ENCODE measurements at regions not wholly inside any gene's neighbourhood (a gene's known extent, or its start where the extent isn't known, plus 50 kb on each side); places are given as distances from the start of the nearest gene placed in this dataset.

DNA sequence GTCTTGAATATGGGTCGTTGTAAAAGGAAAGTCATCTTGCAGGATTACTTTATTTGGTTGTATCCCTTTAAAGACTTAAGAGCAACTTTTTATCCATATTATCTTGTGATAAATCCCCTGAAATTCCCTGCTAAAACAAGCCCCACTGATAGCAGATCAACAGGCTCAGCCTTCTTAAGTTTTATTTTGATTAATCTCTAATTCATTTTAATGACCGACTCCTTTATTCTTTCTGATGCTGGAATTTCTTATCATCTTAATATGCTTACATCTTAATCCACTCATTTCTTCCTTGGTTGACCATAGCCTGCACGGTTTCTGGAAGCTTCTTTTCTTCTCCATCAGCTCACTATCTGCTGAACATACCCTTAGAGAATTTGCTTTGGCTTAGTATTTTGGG is 188.5 kb upstream of the CCDC68 start:
- H3K9me2 ChIP-seq (ENCODE audit: insufficient read depth): peaks cover 10% of the 10 kb centered on the region
- no peaks in the 10 kb centered on the region for H3K36me3 ChIP-seq (ENCODE audit: insufficient read depth)
- H3K4me2 ChIP-seq: no peak overlapping the region
- H3K27me3 ChIP-seq (ENCODE audit: insufficient read depth): no peaks in the 10 kb centered on the region
- H3K27ac ChIP-seq (ENCODE audit: low read depth): no peak overlapping the region
- no peak for TF ChIP-seq EZH2phosphoT487 (IDR thresholded peaks at IDR 0.05; ENCODE audit: unreplicated experiment)
- TF ChIP-seq, protein P1, sequence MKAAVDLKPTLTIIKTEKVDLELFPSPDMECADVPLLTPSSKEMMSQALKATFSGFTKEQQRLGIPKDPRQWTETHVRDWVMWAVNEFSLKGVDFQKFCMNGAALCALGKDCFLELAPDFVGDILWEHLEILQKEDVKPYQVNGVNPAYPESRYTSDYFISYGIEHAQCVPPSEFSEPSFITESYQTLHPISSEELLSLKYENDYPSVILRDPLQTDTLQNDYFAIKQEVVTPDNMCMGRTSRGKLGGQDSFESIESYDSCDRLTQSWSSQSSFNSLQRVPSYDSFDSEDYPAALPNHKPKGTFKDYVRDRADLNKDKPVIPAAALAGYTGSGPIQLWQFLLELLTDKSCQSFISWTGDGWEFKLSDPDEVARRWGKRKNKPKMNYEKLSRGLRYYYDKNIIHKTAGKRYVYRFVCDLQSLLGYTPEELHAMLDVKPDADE (IDR thresholded peaks at IDR 0.05): no peak
- TF ChIP-seq EZH2 (IDR thresholded peaks at IDR 0.05; ENCODE audit: low read depth, unreplicated experiment): no peak
- TF ChIP-seq, protein P2, sequence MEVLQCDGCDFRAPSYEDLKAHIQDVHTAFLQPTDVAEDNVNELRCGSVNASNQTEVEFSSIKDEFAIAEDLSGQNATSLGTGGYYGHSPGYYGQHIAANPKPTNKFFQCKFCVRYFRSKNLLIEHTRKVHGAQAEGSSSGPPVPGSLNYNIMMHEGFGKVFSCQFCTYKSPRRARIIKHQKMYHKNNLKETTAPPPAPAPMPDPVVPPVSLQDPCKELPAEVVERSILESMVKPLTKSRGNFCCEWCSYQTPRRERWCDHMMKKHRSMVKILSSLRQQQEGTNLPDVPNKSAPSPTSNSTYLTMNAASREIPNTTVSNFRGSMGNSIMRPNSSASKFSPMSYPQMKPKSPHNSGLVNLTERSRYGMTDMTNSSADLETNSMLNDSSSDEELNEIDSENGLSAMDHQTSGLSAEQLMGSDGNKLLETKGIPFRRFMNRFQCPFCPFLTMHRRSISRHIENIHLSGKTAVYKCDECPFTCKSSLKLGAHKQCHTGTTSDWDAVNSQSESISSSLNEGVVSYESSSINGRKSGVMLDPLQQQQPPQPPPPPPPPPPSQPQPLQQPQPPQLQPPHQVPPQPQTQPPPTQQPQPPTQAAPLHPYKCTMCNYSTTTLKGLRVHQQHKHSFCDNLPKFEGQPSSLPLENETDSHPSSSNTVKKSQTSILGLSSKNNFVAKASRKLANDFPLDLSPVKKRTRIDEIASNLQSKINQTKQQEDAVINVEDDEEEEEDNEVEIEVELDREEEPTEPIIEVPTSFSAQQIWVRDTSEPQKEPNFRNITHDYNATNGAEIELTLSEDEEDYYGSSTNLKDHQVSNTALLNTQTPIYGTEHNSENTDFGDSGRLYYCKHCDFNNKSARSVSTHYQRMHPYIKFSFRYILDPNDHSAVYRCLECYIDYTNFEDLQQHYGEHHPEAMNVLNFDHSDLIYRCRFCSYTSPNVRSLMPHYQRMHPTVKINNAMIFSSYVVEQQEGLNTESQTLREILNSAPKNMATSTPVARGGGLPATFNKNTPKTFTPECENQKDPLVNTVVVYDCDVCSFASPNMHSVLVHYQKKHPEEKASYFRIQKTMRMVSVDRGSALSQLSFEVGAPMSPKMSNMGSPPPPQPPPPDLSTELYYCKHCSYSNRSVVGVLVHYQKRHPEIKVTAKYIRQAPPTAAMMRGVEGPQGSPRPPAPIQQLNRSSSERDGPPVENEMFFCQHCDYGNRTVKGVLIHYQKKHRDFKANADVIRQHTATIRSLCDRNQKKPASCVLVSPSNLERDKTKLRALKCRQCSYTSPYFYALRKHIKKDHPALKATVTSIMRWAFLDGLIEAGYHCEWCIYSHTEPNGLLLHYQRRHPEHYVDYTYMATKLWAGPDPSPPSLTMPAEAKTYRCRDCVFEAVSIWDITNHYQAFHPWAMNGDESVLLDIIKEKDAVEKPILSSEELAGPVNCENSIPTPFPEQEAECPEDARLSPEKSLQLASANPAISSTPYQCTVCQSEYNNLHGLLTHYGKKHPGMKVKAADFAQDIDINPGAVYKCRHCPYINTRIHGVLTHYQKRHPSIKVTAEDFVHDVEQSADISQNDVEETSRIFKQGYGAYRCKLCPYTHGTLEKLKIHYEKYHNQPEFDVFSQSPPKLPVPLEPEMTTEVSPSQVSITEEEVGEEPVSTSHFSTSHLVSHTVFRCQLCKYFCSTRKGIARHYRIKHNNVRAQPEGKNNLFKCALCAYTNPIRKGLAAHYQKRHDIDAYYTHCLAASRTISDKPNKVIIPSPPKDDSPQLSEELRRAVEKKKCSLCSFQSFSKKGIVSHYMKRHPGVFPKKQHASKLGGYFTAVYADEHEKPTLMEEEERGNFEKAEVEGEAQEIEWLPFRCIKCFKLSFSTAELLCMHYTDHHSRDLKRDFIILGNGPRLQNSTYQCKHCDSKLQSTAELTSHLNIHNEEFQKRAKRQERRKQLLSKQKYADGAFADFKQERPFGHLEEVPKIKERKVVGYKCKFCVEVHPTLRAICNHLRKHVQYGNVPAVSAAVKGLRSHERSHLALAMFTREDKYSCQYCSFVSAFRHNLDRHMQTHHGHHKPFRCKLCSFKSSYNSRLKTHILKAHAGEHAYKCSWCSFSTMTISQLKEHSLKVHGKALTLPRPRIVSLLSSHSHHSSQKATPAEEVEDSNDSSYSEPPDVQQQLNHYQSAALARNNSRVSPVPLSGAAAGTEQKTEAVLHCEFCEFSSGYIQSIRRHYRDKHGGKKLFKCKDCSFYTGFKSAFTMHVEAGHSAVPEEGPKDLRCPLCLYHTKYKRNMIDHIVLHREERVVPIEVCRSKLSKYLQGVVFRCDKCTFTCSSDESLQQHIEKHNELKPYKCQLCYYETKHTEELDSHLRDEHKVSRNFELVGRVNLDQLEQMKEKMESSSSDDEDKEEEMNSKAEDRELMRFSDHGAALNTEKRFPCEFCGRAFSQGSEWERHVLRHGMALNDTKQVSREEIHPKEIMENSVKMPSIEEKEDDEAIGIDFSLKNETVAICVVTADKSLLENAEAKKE (CRISPR knock-in tag; IDR thresholded peaks at IDR 0.05): no peak
- no peak for TF ChIP-seq POLR2AphosphoS5 (IDR thresholded peaks at IDR 0.05; ENCODE audit: low read depth)
- no peak for TF ChIP-seq CREB1 (CRISPR knock-in tag; IDR thresholded peaks at IDR 0.05; ENCODE audit: low read depth)
- no peak for TF ChIP-seq ZNF114 (CRISPR knock-in tag; IDR thresholded peaks at IDR 0.05)
- no peak for TF ChIP-seq ZNF331 (CRISPR knock-in tag; IDR thresholded peaks at IDR 0.05; ENCODE audit: low read depth)
- TF ChIP-seq, protein P3, sequence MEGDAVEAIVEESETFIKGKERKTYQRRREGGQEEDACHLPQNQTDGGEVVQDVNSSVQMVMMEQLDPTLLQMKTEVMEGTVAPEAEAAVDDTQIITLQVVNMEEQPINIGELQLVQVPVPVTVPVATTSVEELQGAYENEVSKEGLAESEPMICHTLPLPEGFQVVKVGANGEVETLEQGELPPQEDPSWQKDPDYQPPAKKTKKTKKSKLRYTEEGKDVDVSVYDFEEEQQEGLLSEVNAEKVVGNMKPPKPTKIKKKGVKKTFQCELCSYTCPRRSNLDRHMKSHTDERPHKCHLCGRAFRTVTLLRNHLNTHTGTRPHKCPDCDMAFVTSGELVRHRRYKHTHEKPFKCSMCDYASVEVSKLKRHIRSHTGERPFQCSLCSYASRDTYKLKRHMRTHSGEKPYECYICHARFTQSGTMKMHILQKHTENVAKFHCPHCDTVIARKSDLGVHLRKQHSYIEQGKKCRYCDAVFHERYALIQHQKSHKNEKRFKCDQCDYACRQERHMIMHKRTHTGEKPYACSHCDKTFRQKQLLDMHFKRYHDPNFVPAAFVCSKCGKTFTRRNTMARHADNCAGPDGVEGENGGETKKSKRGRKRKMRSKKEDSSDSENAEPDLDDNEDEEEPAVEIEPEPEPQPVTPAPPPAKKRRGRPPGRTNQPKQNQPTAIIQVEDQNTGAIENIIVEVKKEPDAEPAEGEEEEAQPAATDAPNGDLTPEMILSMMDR (conservative IDR thresholded peaks at IDR 0.05; ENCODE audit: low read depth in 2 of 2): no peak
- no peaks in the 10 kb centered on the region for H4K20me1 ChIP-seq (replicated peaks; ENCODE audit: insufficient read depth)
- peaks cover 3% of the 10 kb centered on the region; the same call in 1 of the 3 replicates for H3K9me3 Mint-ChIP-seq
- peaks cover 5% of the 10 kb centered on the region; the same call in 1 of the 3 replicates for H3K4me1 Mint-ChIP-seq
- no peak overlapping the region for H2AFZ ChIP-seq
- no peak overlapping the region for H3K27ac Mint-ChIP-seq
- DNase-seq (ENCODE audit: low spot score): no peak
- no peak overlapping the region for H3K4me3 Mint-ChIP-seq
- no peaks in the 10 kb centered on the region for H3K79me2 ChIP-seq (replicated peaks; ENCODE audit: insufficient read depth)
- no peaks in the 10 kb centered on the region for H3F3A ChIP-seq (replicated peaks; ENCODE audit: low read depth)
- no peaks in the 10 kb centered on the region for H3K36me3 Mint-ChIP-seq (ENCODE audit: low read depth)
- no peaks in the 10 kb centered on the region for H3K27me3 Mint-ChIP-seq (ENCODE audit: insufficient read depth, low read depth, poor library complexity)
- no peak overlapping the region for H3K4me3 ChIP-seq
- ATAC-seq: no peak
- peaks cover 8% of the 10 kb centered on the region for H3K4me1 ChIP-seq (ENCODE audit: insufficient read depth)
